SK-N-SH (cell line): ENCODE measurements at regions not wholly inside any gene's neighbourhood (a gene's known extent, or its start where the extent isn't known, plus 50 kb on each side); places are given as distances from the start of the nearest gene placed in this dataset.

Experiments
- CHD2 ChIP-seq: fragments of 150-350 bp; IDR thresholded peaks from 2 replicates; pipeline ENCODE4 v1.6.1; 2018; ENCODE audit warnings: low read length; ENCODE audit not compliant: partially characterized antibody
- CTCF ChIP-seq: fragments of 200-600 bp; sonication (generic); IDR thresholded peaks from 2 replicates; pipeline ENCODE4 v1.6.1; 2017; ENCODE audit warnings: antibody characterized with exemption, mild to moderate bottlenecking, moderate library complexity
- MAX ChIP-seq: IDR thresholded peaks from 2 replicates; pipeline ENCODE4 v1.4.0; 2012; ENCODE audit warnings: low read depth
- NRF1 ChIP-seq: IDR thresholded peaks from 2 replicates; pipeline ENCODE4 v1.6.1; 2012; ENCODE audit warnings: low read depth, mild to moderate bottlenecking, low read length
- POLR2AphosphoS5 ChIP-seq: IDR thresholded peaks from 2 replicates; pipeline ENCODE4 v1.6.1; 2012; ENCODE audit warnings: low read depth, low read length
- RAD21 ChIP-seq: IDR thresholded peaks from 2 replicates; pipeline ENCODE4 v1.6.1; 2012; ENCODE audit warnings: mild to moderate bottlenecking, low read length
- REST ChIP-seq: IDR thresholded peaks from 2 replicates; pipeline ENCODE4 v1.6.1; 2012; ENCODE audit warnings: mild to moderate bottlenecking, low read depth, low read length, moderate library complexity
- TAF1 ChIP-seq: IDR thresholded peaks from 2 replicates; pipeline ENCODE4 v1.6.1; 2012; ENCODE audit warnings: low read depth, mild to moderate bottlenecking, low read length, moderate library complexity, borderline replicate concordance

GRCh38 chr22:22155607-22156006 lies 89.0 kb upstream of the VPREB1 start:
- no peak for TF ChIP-seq CTCF
- no peak for TF ChIP-seq REST
- TF ChIP-seq TAF1, result no peak
- no peak for TF ChIP-seq CHD2
- no peak for TF ChIP-seq RAD21
- TF ChIP-seq MAX, result no peak
- no peak for TF ChIP-seq NRF1
- TF ChIP-seq POLR2AphosphoS5, result no peak
